Smooth muscle cell (in vitro differentiated cells): ENCODE measurements at regions not wholly inside any gene's neighbourhood (a gene's known extent, or its start where the extent isn't known, plus 50 kb on each side); places are given as distances from the start of the nearest gene placed in this dataset.

Source experiments
- DNase-seq: peaks from one replicate; lab custom pipeline; 2025; ENCODE audit not compliant: unreplicated experiment; lab: John Stamatoyannopoulos, UW
- H2AFZ ChIP-seq: fragments of 200-600 bp; sonication (generic); 2 replicates; pipeline ENCODE4 v1.6.0; 2016; ENCODE audit warnings: antibody characterized with exemption, low read depth, mild to moderate bottlenecking
- H3F3A ChIP-seq: fragments of 200-600 bp; sonication (generic); 2 replicates; pipeline ENCODE4 v1.6.0; 2017; ENCODE audit warnings: antibody characterized with exemption, low read depth
- H3K27ac ChIP-seq: fragments of 200-600 bp; sonication (generic); 2 replicates; pipeline ENCODE4 v1.5.1; 2016; ENCODE audit warnings: low read depth, mild to moderate bottlenecking
- H3K27me3 ChIP-seq: fragments of 200-600 bp; sonication (generic); 2 replicates; pipeline ENCODE4 v1.6.1; 2016; ENCODE audit warnings: low read depth, mild to moderate bottlenecking
- H3K36me3 ChIP-seq: fragments of 200-600 bp; sonication (generic); 2 replicates; pipeline ENCODE4 v1.5.1; 2016; ENCODE audit warnings: low read depth
- H3K4me1 ChIP-seq: fragments of 200-600 bp; sonication (generic); 2 replicates; pipeline ENCODE4 v1.5.1; 2016; ENCODE audit warnings: low read depth
- H3K4me2 ChIP-seq: fragments of 200-600 bp; sonication (generic); 2 replicates; pipeline ENCODE4 v1.6.0; 2016; ENCODE audit warnings: mild to moderate bottlenecking
- H3K4me3 ChIP-seq: fragments of 200-600 bp; sonication (generic); 2 replicates; pipeline ENCODE4 v1.5.1; 2016; ENCODE audit warnings: mild to moderate bottlenecking
- H3K79me2 ChIP-seq: fragments of 200-600 bp; sonication (generic); 2 replicates; pipeline ENCODE4 v1.6.0; 2016; ENCODE audit warnings: low read depth, mild to moderate bottlenecking
- H3K9ac ChIP-seq: fragments of 200-600 bp; sonication (generic); 2 replicates; pipeline ENCODE4 v1.6.0; 2016; ENCODE audit warnings: low read depth
- H3K9me3 ChIP-seq: fragments of 200-600 bp; sonication (generic); replicated peaks from 2 replicates; pipeline ENCODE4 v1.5.1; 2016; ENCODE audit warnings: low read depth
- H4K20me1 ChIP-seq: fragments of 200-600 bp; sonication (generic); 2 replicates; pipeline ENCODE4 v1.6.0; 2016; ENCODE audit warnings: low read depth
- WGBS: methylation state at CpG from one replicate; pipeline ENCODE4 v1.1.7; 2016; ENCODE audit warnings: low lambda C conversion rate; 5-methylcytosine and 5-hydroxymethylcytosine counted together
- TF ChIP-seq, protein P1 (sequence below): fragments of 200-600 bp; sonication (generic); IDR thresholded peaks from 2 replicates; pipeline ENCODE4 v1.5.1; 2017; ENCODE audit warnings: borderline replicate concordance, mild to moderate bottlenecking, antibody characterized with exemption; ENCODE audit not compliant: insufficient read depth, poor library complexity, severe bottlenecking

- no peaks in the 10 kb centered on the region for H3K27me3 ChIP-seq
- H3K9ac ChIP-seq, result no peak overlapping the region
- no peak overlapping the region for H2AFZ ChIP-seq
- no peak overlapping the region for H3K4me2 ChIP-seq
- H3K79me2 ChIP-seq, result no peaks in the 10 kb centered on the region
- no peak for DNase-seq
- H3K9me3 ChIP-seq, result no peaks in the 10 kb centered on the region
- peaks cover 4% of the 10 kb centered on the region for H3K36me3 ChIP-seq
- TF ChIP-seq, protein P1, sequence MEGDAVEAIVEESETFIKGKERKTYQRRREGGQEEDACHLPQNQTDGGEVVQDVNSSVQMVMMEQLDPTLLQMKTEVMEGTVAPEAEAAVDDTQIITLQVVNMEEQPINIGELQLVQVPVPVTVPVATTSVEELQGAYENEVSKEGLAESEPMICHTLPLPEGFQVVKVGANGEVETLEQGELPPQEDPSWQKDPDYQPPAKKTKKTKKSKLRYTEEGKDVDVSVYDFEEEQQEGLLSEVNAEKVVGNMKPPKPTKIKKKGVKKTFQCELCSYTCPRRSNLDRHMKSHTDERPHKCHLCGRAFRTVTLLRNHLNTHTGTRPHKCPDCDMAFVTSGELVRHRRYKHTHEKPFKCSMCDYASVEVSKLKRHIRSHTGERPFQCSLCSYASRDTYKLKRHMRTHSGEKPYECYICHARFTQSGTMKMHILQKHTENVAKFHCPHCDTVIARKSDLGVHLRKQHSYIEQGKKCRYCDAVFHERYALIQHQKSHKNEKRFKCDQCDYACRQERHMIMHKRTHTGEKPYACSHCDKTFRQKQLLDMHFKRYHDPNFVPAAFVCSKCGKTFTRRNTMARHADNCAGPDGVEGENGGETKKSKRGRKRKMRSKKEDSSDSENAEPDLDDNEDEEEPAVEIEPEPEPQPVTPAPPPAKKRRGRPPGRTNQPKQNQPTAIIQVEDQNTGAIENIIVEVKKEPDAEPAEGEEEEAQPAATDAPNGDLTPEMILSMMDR, result no peak
- H3K27ac ChIP-seq, result no peak overlapping the region
- H3F3A ChIP-seq, result no peaks in the 10 kb centered on the region
- no peaks in the 10 kb centered on the region for H3K4me1 ChIP-seq
- H4K20me1 ChIP-seq, result no peaks in the 10 kb centered on the region
- H3K4me3 ChIP-seq, result no peak overlapping the region
Observed at GRCh38 chr3:146873748-146874147, 268.6 kb upstream of the PLSCR5 start.

DNA sequence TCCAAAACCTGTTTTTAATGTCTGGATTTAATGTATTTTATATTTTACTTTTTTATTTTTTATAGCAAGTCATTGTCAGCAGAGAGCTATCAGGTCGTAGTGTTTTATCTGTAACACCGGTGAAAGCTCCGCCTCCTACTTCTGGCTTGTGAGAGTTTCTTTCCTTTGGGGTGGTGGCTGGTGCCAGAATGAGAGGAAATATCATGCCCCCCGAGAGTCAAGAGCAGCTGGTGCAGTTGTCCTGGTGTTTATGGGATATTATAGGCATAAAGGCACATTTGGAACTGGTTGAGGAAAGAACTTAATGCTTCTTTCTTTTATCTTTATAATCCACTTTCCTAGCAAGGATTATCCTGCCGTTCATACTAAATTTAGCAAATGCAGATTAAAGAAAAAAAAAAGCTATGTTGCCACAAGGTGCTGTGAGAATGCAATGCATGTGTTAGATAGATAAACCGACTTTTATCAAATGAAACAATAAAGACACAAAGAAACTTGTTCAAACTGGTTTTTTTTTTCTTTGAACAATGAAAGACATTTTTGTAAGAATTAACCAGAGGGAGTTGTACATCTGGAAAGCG is 260.1 kb upstream of the PLSCR5 start:
- TF ChIP-seq, protein P1, result no peak
- 59% methylated on average over 7 of the region's 7 CpGs for WGBS
- H2AFZ ChIP-seq, result peak overlapping the region; percentile 42
- no peaks in the 10 kb centered on the region for H3F3A ChIP-seq
- peak overlapping the region; percentile 4 for H3K4me2 ChIP-seq
- no peaks in the 10 kb centered on the region for H3K36me3 ChIP-seq
- H4K20me1 ChIP-seq, result no peaks in the 10 kb centered on the region
- no peak for DNase-seq
- no peak overlapping the region for H3K4me3 ChIP-seq
- H3K79me2 ChIP-seq, result no peaks in the 10 kb centered on the region
- no peaks in the 10 kb centered on the region for H3K9me3 ChIP-seq
- no peak overlapping the region for H3K9ac ChIP-seq
- no peak overlapping the region for H3K27ac ChIP-seq
- no peaks in the 10 kb centered on the region for H3K4me1 ChIP-seq
- H3K27me3 ChIP-seq, result no peaks in the 10 kb centered on the region

GRCh38 chr3:146861262-146861661 is 256.1 kb upstream of the PLSCR5 start:
- H3K4me2 ChIP-seq, result no peak overlapping the region
- H2AFZ ChIP-seq, result no peak overlapping the region
- H3K36me3 ChIP-seq, result no peaks in the 10 kb centered on the region
- no peaks in the 10 kb centered on the region for H3K27me3 ChIP-seq
- 94% methylated on average over 3 of the region's 3 CpGs for WGBS
- H3F3A ChIP-seq, result no peaks in the 10 kb centered on the region
- H3K9me3 ChIP-seq, result no peaks in the 10 kb centered on the region
- no peak for DNase-seq
- no peaks in the 10 kb centered on the region for H3K79me2 ChIP-seq
- H3K9ac ChIP-seq, result no peak overlapping the region
- H3K27ac ChIP-seq, result no peak overlapping the region
- no peaks in the 10 kb centered on the region for H3K4me1 ChIP-seq
- H4K20me1 ChIP-seq, result no peaks in the 10 kb centered on the region
- TF ChIP-seq, protein P1, result no peak
- H3K4me3 ChIP-seq, result no peak overlapping the region

- Histone ChIP-seq H2AFZ (no peak overlapping the region), H3K27ac (no peak overlapping the region), H3K9me3 (no peaks in the 10 kb centered on the region), H3K27me3 (no peaks in the 10 kb centered on the region), H3F3A (no peaks in the 10 kb centered on the region), H3K4me2 (no peak overlapping the region), H3K79me2 (no peaks in the 10 kb centered on the region), H3K4me3 (no peak overlapping the region), H4K20me1 (no peaks in the 10 kb centered on the region), H3K9ac (no peak overlapping the region), H3K4me1 (no peaks in the 10 kb centered on the region), H3K36me3 (no peaks in the 10 kb centered on the region)
- TF ChIP-seq, protein P1, result no peak
- DNase-seq, result no peak
- 93% methylated on average over 4 of the region's 4 CpGs for WGBS
Observed at GRCh38 chr3:146854523-146854922, 249.4 kb upstream of the PLSCR5 start.
